ENCODE measurements at regions not wholly inside any gene's neighbourhood (a gene's known extent, or its start where the extent isn't known, plus 50 kb on each side); places are given as distances from the start of the nearest gene placed in this dataset.
"Not testable (repeated sequence)": the region's sequence is repeated elsewhere in the genome, so short reads cannot be mapped to it uniquely, and the experiment has no call there.

GRCh38 chr3:124143047-124143446 lies 151.1 kb upstream of the ROPN1 start:
- no peak overlapping the region for H3K4me3 ChIP-seq (ENCODE audit: low read depth, poor library complexity, severe bottlenecking)
- 82 to 90% methylated on average over 1 of the region's 1 CpG for WGBS, 2 donors
- no peak for DNase-seq (ENCODE audit: low spot score in 2 of 2)
- intact Hi-C loops (cut with DNase I; ENCODE audit: low total_unique reads), result no loop called here
- TF ChIP-seq POLR2A (IDR thresholded peaks at IDR 0.05) (no peak), CTCF (IDR thresholded peaks at IDR 0.05) (no peak)

GRCh38 chr3:124144035-124144814 lies 152.3 kb upstream of the ROPN1 start:
- DNase-seq (ENCODE audit: low spot score in 2 of 2), result no peak
- WGBS, 2 donors, result 81 to 89% methylated on average over 6 of the region's 6 CpGs
- TF ChIP-seq CTCF (IDR thresholded peaks at IDR 0.05), result no peak
- TF ChIP-seq POLR2A (IDR thresholded peaks at IDR 0.05), result no peak
- intact Hi-C loops (cut with DNase I; ENCODE audit: low total_unique reads), result no loop called here
- no peak overlapping the region for H3K4me3 ChIP-seq (ENCODE audit: low read depth, poor library complexity, severe bottlenecking)

GRCh38 chr3:124147429-124147828 lies 155.5 kb upstream of the ROPN1 start:
- intact Hi-C loops (cut with DNase I; ENCODE audit: low total_unique reads), result no loop called here
- TF ChIP-seq POLR2A (IDR thresholded peaks at IDR 0.05) (no peak), CTCF (IDR thresholded peaks at IDR 0.05) (no peak)
- DNase-seq (ENCODE audit: low spot score in 2 of 2), result no peak
- H3K4me3 ChIP-seq (ENCODE audit: low read depth, poor library complexity, severe bottlenecking), result no peak overlapping the region

GRCh38 chr3:124147946-124148345 lies 156.0 kb upstream of the ROPN1 start:
- intact Hi-C loops (cut with DNase I; ENCODE audit: low total_unique reads), result no loop called here
- no peak for DNase-seq (ENCODE audit: low spot score in 2 of 2)
- TF ChIP-seq POLR2A (IDR thresholded peaks at IDR 0.05) (no peak), CTCF (IDR thresholded peaks at IDR 0.05) (no peak)
- H3K4me3 ChIP-seq (ENCODE audit: low read depth, poor library complexity, severe bottlenecking), result no peak overlapping the region
- WGBS, 2 donors, result 92 to 96% methylated on average over 2 of the region's 2 CpGs

- intact Hi-C loops (cut with DNase I; ENCODE audit: low total_unique reads), result no loop called here
- TF ChIP-seq POLR2A (IDR thresholded peaks at IDR 0.05) (no peak), CTCF (IDR thresholded peaks at IDR 0.05) (no peak)
- no peak for DNase-seq (ENCODE audit: low spot score in 2 of 2)
- 95 to 96% methylated on average over 1 of the region's 1 CpG for WGBS, 2 donors
- no peak overlapping the region for H3K4me3 ChIP-seq (ENCODE audit: low read depth, poor library complexity, severe bottlenecking)
These were observed 157.2 kb upstream of the ROPN1 start for GRCh38 chr3:124149081-124149480.

- WGBS, 2 donors, result 53 to 67% methylated on average over 3 of the region's 3 CpGs
- intact Hi-C loops (cut with DNase I; ENCODE audit: low total_unique reads), result no loop called here
- DNase-seq (ENCODE audit: low spot score in 2 of 2), result no peak
- no peak overlapping the region for H3K4me3 ChIP-seq (ENCODE audit: low read depth, poor library complexity, severe bottlenecking)
- TF ChIP-seq POLR2A (IDR thresholded peaks at IDR 0.05) (no peak), CTCF (IDR thresholded peaks at IDR 0.05) (no peak)
These were observed 157.8 kb upstream of the ROPN1 start for GRCh38 chr3:124149771-124150170.

GRCh38 chr3:124152891-124153290 lies 161.0 kb upstream of the ROPN1 start:
- intact Hi-C loops (cut with DNase I; ENCODE audit: low total_unique reads); H3K4me3 ChIP-seq (ENCODE audit: low read depth, poor library complexity, severe bottlenecking); DNase-seq (ENCODE audit: low spot score in 2 of 2): not testable (repeated sequence)
- 100% methylated on average over 1 of the region's 1 CpG for WGBS, 2 donors
